Activated B cell treated with CpG ODN at 0.5 μM for 24 hours (primary cell): ENCODE measurements at regions not wholly inside any gene's neighbourhood (a gene's known extent, or its start where the extent isn't known, plus 50 kb on each side); places are given as distances from the start of the nearest gene placed in this dataset.

Experiments used
- ATAC-seq: fragments of 200-7000 bp; cut with Tn5 transposase; one replicate; pipeline ENCODE4 v1.10.0; 2021; ENCODE audit warnings: low read depth, mild to moderate bottlenecking, moderate library complexity
- CTCF ChIA-PET: fragments of 350-600 bp; sonication (Branson Sonifier 250); formaldehyde crosslinking; loops from one replicate; lab custom pipeline; 2021; ENCODE audit warnings: antibody characterized with exemption; lab: Charles Lee
- POLR2A ChIA-PET: fragments of 350-600 bp; sonication (Branson Sonifier 250); formaldehyde crosslinking; loops from one replicate; lab custom pipeline; 2021; ENCODE audit warnings: antibody characterized with exemption; lab: Charles Lee
- DNase-seq: peaks from one replicate; pipeline ENCODE4 v3.0.0; 2022
- H3K27ac Mint-ChIP-seq: one replicate; pipeline ENCODE4 v1.8.0; 2020; ENCODE audit warnings: mixed read lengths
- H3K27me3 Mint-ChIP-seq: one replicate; pipeline ENCODE4 v1.8.0; 2021; ENCODE audit warnings: mixed read lengths
- H3K36me3 Mint-ChIP-seq: one replicate; pipeline ENCODE4 v1.8.0; 2021; ENCODE audit warnings: low read depth, mixed read lengths
- H3K4me1 Mint-ChIP-seq: one replicate; pipeline ENCODE4 v1.8.0; 2021; ENCODE audit warnings: mixed read lengths
- H3K4me3 Mint-ChIP-seq: one replicate; pipeline ENCODE4 v1.8.0; 2020; ENCODE audit warnings: mild to moderate bottlenecking, mixed read lengths
- H3K9me3 Mint-ChIP-seq: one replicate; pipeline ENCODE4 v1.8.0; 2020; ENCODE audit warnings: mixed read lengths
- intact Hi-C: fragments of 100-400 bp; cut with micrococcal nuclease; formaldehyde crosslinking; loops from one replicate; pipeline ENCODE4 v1.15.1; 2024
- TF ChIP-seq, protein P1 (sequence below): fragments of 200-600 bp; IDR thresholded peaks from one replicate; pipeline ENCODE4 v1.8.0; 2022; ENCODE audit warnings: antibody characterized with exemption, mild to moderate bottlenecking

DNA sequence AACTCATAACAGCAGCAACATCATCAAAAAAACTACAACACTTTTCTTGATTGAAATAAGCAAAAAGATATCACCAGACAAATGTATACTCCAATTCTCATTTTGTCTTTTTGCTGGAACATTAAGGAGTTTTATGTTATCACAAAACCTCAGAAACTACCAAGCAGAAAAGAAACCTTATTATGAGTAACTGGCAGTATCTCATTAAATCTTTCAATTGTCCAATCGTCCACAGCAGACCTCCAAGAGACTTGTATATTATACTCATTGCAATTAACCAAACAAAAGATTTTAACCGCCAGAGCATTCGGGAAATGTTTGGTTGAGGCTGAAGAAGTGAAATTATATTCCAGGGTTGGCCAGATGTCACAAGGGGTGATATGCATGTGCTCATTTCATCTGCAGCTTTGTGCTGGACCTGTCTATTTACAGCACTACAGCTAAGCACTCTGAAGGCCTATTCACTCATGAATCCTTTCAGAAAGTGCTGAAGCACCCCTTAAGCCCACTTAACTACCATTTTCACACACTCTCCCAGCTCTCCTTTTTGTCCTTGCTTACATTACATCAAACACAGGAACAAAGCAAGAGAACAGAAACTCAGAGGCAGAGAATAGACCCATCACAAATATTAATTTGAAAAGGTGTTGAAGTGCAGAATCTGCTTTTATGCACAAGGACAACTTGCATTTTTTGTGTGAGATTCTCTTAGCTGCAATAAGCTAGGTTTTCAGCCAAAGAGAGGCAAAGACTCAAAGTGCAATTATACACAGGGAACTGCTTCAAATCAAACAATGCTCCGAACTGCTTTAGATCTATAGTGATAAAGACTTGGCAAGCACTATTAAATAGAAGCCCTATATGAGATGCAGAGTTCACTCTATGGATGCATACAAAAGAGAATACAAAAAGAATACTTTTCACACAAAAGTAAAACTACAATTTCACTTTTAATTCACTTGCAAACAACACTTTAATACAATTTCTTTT lies 150.4 kb upstream of the POU5F2 start:
- Mint-ChIP-seq H3K4me3 (no peak overlapping the region), H3K4me1 (peaks cover 10% of the 10 kb centered on the region), H3K27ac (no peak overlapping the region), H3K36me3 (peaks cover 8% of the 10 kb centered on the region), H3K27me3 (no peaks in the 10 kb centered on the region), H3K9me3 (no peaks in the 10 kb centered on the region)
- intact Hi-C loops: no loop called here
- CTCF ChIA-PET: no interaction called here
- TF ChIP-seq, protein P1, sequence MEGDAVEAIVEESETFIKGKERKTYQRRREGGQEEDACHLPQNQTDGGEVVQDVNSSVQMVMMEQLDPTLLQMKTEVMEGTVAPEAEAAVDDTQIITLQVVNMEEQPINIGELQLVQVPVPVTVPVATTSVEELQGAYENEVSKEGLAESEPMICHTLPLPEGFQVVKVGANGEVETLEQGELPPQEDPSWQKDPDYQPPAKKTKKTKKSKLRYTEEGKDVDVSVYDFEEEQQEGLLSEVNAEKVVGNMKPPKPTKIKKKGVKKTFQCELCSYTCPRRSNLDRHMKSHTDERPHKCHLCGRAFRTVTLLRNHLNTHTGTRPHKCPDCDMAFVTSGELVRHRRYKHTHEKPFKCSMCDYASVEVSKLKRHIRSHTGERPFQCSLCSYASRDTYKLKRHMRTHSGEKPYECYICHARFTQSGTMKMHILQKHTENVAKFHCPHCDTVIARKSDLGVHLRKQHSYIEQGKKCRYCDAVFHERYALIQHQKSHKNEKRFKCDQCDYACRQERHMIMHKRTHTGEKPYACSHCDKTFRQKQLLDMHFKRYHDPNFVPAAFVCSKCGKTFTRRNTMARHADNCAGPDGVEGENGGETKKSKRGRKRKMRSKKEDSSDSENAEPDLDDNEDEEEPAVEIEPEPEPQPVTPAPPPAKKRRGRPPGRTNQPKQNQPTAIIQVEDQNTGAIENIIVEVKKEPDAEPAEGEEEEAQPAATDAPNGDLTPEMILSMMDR: no peak
- no peak for ATAC-seq
- POLR2A ChIA-PET: no interaction called here
- DNase-seq: no peak

DNA sequence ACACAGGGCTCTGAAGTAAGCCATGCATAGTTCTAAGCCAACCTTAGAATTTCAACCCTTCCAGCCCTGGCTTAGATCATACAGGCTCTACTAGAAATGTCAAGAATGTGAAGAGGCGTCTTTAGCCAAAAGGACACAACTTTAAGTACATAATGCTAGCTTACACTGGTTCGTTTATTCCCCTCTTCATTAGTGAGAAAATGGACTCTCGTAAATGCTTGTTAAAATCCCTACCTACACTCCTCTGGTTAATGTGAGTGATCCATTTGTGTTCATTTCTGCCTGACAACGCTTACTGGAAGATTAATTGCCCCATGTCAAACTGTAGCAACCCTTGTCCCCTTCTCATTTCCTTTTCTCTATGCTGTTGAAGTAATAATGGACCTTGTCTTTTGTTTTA lies 149.3 kb upstream of the POU5F2 start:
- no peaks in the 10 kb centered on the region for H3K9me3 Mint-ChIP-seq
- H3K4me3 Mint-ChIP-seq: no peak overlapping the region
- ChIA-PET CTCF (no interaction called here), POLR2A (no interaction called here)
- intact Hi-C loops: no loop called here
- no peak for ATAC-seq
- H3K27ac Mint-ChIP-seq: no peak overlapping the region
- TF ChIP-seq, protein P1: no peak
- no peak for DNase-seq
- peaks cover 8% of the 10 kb centered on the region for H3K36me3 Mint-ChIP-seq
- H3K27me3 Mint-ChIP-seq: no peaks in the 10 kb centered on the region
- peaks cover 10% of the 10 kb centered on the region for H3K4me1 Mint-ChIP-seq

DNA sequence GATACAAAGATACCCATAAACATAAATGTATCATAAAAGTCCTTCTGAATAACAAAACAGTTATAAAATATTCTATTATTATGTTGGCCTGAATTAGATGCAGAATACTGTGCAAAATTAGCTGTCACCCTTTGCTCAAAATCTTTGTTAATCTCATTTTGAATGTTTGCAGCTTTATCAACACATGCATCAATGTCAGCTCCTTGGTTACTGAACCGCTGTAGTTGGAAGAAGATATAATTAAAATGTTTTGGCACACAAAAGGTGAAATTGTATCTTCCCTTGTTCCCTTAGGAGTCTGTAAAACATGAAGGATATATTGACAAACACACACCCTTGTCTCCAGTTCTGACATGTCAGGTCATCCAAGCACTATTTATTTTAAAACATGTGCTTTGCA lies 146.3 kb upstream of the POU5F2 start:
- DNase-seq: no peak
- POLR2A ChIA-PET: interaction anchor here (0.6 kb wide), 1 partner anchor 861 kb away, joined by 3 read pairs; no protein-coding TSS in a partner anchor
- Mint-ChIP-seq H3K36me3 (no peaks in the 10 kb centered on the region), H3K9me3 (no peaks in the 10 kb centered on the region), H3K27me3 (no peaks in the 10 kb centered on the region), H3K27ac (no peak overlapping the region), H3K4me1 (peaks cover 16% of the 10 kb centered on the region), H3K4me3 (no peak overlapping the region)
- TF ChIP-seq, protein P1: no peak
- ATAC-seq: no peak
- CTCF ChIA-PET: no interaction called here
- intact Hi-C loops: no loop called here

DNA sequence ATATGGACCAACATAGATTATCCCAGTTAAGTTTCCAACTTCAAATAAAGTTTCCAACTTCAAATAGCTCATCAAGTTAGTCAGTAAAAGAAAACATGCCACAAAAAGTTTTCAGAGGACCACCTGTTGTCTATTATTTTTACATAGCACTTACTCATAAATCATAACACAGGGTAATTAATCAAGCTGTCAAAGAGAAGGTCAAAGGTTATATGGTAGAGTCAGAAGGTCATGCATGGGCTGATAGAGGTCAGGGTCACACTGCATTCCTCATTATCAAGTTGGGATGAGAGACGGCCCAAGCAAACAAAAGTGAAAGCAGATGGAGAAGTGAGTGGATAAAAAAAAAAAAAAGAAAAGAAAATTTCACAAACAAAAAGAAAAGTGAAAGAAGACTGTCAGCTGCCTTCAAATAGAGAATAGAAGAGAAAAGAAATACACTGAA lies 145.5 kb upstream of the POU5F2 start:
- Mint-ChIP-seq H3K9me3 (no peaks in the 10 kb centered on the region), H3K4me3 (peak overlapping the region; percentile 61), H3K4me1 (peaks cover 16% of the 10 kb centered on the region), H3K27ac (peak overlapping the region; percentile 39), H3K27me3 (no peaks in the 10 kb centered on the region), H3K36me3 (no peaks in the 10 kb centered on the region)
- ChIA-PET CTCF (no interaction called here), POLR2A (interaction anchor here (0.6 kb wide), 1 partner anchor 862 kb away, joined by 3 read pairs; no protein-coding TSS in a partner anchor)
- intact Hi-C loops: no loop called here
- TF ChIP-seq, protein P1: no peak
- no peak for ATAC-seq
- DNase-seq: no peak

DNA sequence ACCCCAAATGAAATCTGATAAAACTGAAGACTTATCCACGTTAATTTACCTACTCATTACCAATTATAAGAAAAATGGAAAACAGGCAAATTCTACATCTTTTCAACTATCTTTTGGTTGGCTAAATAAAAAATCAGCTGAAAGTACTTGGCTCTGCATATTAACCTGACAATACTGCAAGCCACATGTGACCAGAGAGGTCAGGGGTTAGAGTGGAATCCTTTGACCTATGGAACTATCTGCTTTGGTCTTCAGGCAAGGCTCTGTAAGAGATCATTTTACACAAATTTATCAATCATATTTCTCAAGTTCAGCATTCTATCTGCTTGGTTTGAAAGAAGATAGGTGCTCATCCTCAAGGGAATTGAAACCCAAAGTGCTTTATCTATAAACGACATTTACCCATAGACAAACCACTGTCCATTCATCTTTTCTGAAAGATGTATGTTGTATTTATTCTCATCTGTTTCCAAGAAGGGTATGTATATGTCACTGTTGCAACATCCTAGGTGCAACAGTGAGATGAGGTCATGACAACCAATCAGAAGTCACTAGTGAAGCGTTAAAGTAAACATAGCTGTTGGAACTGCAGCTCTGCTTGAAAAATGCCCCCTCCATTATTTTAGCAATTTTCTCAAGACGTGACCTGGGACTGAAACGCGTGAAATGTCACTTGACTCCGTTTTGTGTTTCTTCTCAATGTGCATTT lies 144.9 kb upstream of the POU5F2 start:
- intact Hi-C loops: no loop called here
- Mint-ChIP-seq H3K36me3 (peaks cover 3% of the 10 kb centered on the region), H3K27me3 (no peaks in the 10 kb centered on the region), H3K4me1 (peaks cover 16% of the 10 kb centered on the region), H3K27ac (no peak overlapping the region), H3K4me3 (no peak overlapping the region), H3K9me3 (no peaks in the 10 kb centered on the region)
- POLR2A ChIA-PET: no interaction called here
- DNase-seq (no peak), ATAC-seq (no peak)
- CTCF ChIA-PET: no interaction called here
- TF ChIP-seq, protein P1: no peak
